GM12801 (cell line): ENCODE measurements at regions not wholly inside any gene's neighbourhood (a gene's known extent, or its start where the extent isn't known, plus 50 kb on each side); places are given as distances from the start of the nearest gene placed in this dataset.

Experiments
- TF ChIP-seq, protein P1 (sequence below): IDR thresholded peaks from one replicate; pipeline ENCODE4 v1.5.1; 2011; ENCODE audit warnings: control low read depth; ENCODE audit not compliant: insufficient read length; ENCODE audit errors: extremely low read depth

DNA sequence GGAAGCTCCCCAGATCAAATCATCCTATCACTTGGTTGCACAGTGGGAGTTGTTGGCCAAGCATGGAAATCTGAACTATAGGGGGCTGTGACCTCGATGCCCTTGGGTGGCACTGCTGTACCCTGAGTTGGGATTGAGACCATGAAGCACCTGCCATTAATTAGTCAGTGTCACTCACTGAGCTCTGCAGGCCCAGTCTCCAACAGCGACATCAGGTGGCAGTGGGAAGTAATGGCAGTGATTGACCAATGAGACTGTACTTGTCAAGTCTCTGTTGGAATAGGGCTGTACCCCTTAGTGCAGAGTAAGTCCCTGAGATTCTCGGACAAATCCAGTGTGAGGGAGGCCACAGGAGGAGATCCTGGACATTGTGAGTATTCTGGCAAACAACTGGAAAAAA, 118.0 kb upstream of the RPL38 start:
- TF ChIP-seq, protein P1, sequence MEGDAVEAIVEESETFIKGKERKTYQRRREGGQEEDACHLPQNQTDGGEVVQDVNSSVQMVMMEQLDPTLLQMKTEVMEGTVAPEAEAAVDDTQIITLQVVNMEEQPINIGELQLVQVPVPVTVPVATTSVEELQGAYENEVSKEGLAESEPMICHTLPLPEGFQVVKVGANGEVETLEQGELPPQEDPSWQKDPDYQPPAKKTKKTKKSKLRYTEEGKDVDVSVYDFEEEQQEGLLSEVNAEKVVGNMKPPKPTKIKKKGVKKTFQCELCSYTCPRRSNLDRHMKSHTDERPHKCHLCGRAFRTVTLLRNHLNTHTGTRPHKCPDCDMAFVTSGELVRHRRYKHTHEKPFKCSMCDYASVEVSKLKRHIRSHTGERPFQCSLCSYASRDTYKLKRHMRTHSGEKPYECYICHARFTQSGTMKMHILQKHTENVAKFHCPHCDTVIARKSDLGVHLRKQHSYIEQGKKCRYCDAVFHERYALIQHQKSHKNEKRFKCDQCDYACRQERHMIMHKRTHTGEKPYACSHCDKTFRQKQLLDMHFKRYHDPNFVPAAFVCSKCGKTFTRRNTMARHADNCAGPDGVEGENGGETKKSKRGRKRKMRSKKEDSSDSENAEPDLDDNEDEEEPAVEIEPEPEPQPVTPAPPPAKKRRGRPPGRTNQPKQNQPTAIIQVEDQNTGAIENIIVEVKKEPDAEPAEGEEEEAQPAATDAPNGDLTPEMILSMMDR: no peak

DNA sequence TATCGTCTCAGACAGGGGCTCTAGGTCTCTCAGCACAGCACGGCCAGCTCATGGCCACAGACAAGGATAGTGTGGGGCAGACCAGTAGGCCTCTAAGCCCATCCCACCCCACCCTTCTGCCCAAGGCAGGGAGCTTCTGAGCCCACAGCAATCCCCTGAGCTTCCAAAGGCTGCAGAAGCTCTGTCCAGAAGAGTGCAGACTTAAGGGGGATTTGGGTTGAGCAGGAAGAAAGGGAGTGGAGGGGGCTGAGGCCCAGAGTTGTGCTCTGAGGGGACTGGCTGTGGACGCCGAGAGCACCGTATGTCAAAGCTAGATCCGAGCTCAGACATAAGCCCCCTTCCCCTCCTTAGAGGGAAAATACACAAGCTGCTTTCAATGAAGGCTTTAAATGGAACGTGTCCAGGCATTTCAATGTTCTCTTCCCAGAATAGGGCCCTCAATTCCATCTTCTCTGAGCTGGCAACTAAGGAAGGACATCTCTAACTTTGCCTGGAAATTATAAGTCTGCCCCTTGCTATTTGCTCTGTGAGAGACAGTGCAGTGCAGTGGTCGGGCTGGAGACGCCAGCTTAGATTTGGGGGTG, 116.4 kb upstream of the RPL38 start:
- TF ChIP-seq, protein P1: no peak

DNA sequence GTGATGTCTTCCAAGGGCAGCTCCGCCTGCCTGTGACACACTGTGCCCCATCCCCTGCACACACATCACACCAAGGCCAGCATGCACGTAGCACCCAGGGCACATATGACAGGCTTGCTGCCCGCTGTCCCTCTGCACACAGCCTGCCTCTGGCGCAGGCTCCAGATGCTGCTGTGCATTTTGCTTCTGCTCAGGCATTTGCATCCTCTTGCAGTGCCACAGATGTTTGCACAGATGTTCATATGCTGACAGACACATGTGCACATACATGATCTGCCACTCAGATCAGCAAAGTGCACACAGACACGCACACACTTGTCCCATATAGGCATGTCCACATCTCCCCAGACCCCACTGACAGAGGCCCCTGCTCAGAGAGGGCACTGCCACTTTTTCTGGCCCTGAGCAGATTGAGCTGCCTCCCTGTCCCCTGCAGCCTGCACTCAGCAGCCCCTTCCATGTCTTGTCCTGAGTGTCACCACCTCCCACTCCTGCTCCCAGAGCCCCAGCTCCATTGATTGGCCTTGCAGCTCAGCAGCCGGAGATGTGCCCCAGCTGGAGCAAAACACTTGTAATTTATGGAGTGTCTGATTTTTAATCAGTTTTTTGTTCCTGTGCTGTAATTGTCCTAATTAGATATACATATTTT, 115.1 kb upstream of the RPL38 start:
- TF ChIP-seq, protein P1: no peak

GRCh38 chr17:74088934-74089329, 114.5 kb upstream of the RPL38 start:
- TF ChIP-seq, protein P1: no peak

DNA sequence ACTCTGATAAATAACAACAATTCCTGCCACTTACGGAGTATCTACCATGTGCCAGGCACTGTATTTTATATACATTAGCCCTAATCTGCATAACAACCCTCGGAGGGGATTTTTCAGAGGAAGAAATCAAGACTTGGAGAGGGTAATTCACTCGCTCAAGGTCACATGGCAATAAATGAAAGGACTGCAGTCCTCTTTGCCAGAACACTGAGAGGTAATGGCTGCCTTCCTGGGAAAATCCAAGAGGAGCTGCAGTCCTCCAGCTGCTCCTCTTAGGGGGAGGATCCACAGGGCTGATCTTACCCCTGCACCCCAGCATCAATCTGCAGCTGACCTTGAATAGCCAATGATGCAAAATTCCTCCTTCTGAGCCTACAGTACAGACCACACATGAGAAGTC, 114.1 kb upstream of the RPL38 start:
- TF ChIP-seq, protein P1: no peak

GRCh38 chr17:74089869-74090464, 113.5 kb upstream of the RPL38 start:
- TF ChIP-seq, protein P1: peak; percentile 19

- TF ChIP-seq, protein P1: no peak
Observed at GRCh38 chr17:74094651-74095050, 108.8 kb upstream of the RPL38 start.
